Liver (tissue), 8 donors: ENCODE measurements at regions not wholly inside any gene's neighbourhood (a gene's known extent, or its start where the extent isn't known, plus 50 kb on each side); places are given as distances from the start of the nearest gene placed in this dataset.

Source experiments
- DNase-seq: peaks from one replicate; pipeline ENCODE4 v3.0.0-alpha.2; 2017; ENCODE audit warnings: low spot score
- H3K27ac ChIP-seq, 2 donors: one replicate each; pipeline ENCODE4 v1.7.0; 2013; ENCODE audit warnings: inconsistent platforms in 2 of 2, low read length in 2 of 2, control low read depth in 1 of 2, low read depth in 1 of 2, mild to moderate bottlenecking in 1 of 2
- H3K27me3 ChIP-seq, 4 donors: one replicate each; pipeline versions ENCODE4 v1.6.1 to v1.7.0; 2013; ENCODE audit warnings: low read length in 3 of 4, inconsistent platforms in 1 of 4, mild to moderate bottlenecking in 1 of 4, moderate library complexity in 1 of 4; ENCODE audit not compliant: control insufficient read depth in 4 of 4, insufficient read depth in 4 of 4
- H3K36me3 ChIP-seq, 4 donors: one replicate each; pipeline versions ENCODE4 v1.6.1 to v1.7.0; 2013; ENCODE audit warnings: low read length in 3 of 4, mild to moderate bottlenecking in 3 of 4, low read depth in 1 of 4, moderate library complexity in 1 of 4; ENCODE audit not compliant: control insufficient read depth in 4 of 4, insufficient read depth in 3 of 4
- H3K4me1 ChIP-seq, 4 donors: one replicate each; pipeline versions ENCODE4 v1.6.1 to v1.7.0; 2013; ENCODE audit warnings: low read length in 3 of 4, mild to moderate bottlenecking in 3 of 4, moderate library complexity in 1 of 4; ENCODE audit not compliant: control insufficient read depth in 4 of 4, insufficient read depth in 4 of 4
- H3K4me3 ChIP-seq, 3 donors: one replicate each; pipeline versions ENCODE4 v1.6.1 to v1.7.0; 2013; ENCODE audit warnings: low read length in 3 of 3, control low read depth in 1 of 3, low read depth in 1 of 3, mild to moderate bottlenecking in 1 of 3
- H3K9ac ChIP-seq, 2 donors: one replicate each; pipeline ENCODE4 v1.7.0; 2013; ENCODE audit warnings: low read length in 2 of 2, mild to moderate bottlenecking in 2 of 2, moderate library complexity in 2 of 2, control low read depth in 1 of 2, low read depth in 1 of 2
- H3K9me3 ChIP-seq, 4 donors: one replicate each; pipeline versions ENCODE4 v1.6.1 to v1.7.0; 2013; ENCODE audit warnings: low read length in 3 of 4; ENCODE audit not compliant: control insufficient read depth in 4 of 4
- ATF3 ChIP-seq: IDR thresholded peaks from 2 replicates; pipeline ENCODE4 v1.6.1; 2016; ENCODE audit warnings: antibody characterized with exemption
- CTCF ChIP-seq: fragments of 150-350 bp; IDR thresholded peaks from 2 replicates; pipeline ENCODE4 v1.5.1; 2017; ENCODE audit warnings: improper control_type of control experiment, low read depth, low read length; ENCODE audit not compliant: missing input control
- EGR1 ChIP-seq, 2 donors: IDR thresholded peaks; 2 replicates each; pipeline ENCODE4 v1.6.1; 2016 to 2018; ENCODE audit warnings: antibody characterized with exemption in 2 of 2, low read depth in 2 of 2
- FOXA1 ChIP-seq: IDR thresholded peaks from 2 replicates; pipeline ENCODE4 v1.6.1; 2016; ENCODE audit warnings: antibody characterized with exemption
- FOXA2 ChIP-seq: IDR thresholded peaks from 2 replicates; pipeline ENCODE4 v1.6.1; 2016; ENCODE audit warnings: antibody characterized with exemption
- GABPA ChIP-seq, 2 donors: IDR thresholded peaks in 1 of 2; conservative IDR thresholded peaks in 1 of 2; 2 replicates each; pipeline ENCODE4 v1.6.1; 2016; ENCODE audit warnings: antibody characterized with exemption in 2 of 2, mild to moderate bottlenecking in 1 of 2, moderate library complexity in 1 of 2
- HNF4A ChIP-seq, 2 donors: conservative IDR thresholded peaks; 2 replicates each; pipeline ENCODE4 v1.6.1; 2016; ENCODE audit warnings: antibody characterized with exemption in 2 of 2, mild to moderate bottlenecking in 2 of 2
- JUND ChIP-seq, 2 donors: IDR thresholded peaks; 2 replicates each; pipeline ENCODE4 v1.6.1; 2016; ENCODE audit warnings: antibody characterized with exemption in 2 of 2
- NR2F2 ChIP-seq: IDR thresholded peaks from 2 replicates; pipeline ENCODE4 v1.6.1; 2016; ENCODE audit warnings: antibody characterized with exemption
- RAD21 ChIP-seq, 2 donors: IDR thresholded peaks; 2 replicates each; pipeline ENCODE4 v1.6.1; 2016; ENCODE audit warnings: antibody characterized with exemption in 2 of 2, mild to moderate bottlenecking in 2 of 2
- SP1 ChIP-seq: IDR thresholded peaks from 2 replicates; pipeline ENCODE4 v1.6.1; 2018; ENCODE audit warnings: antibody characterized with exemption, mild to moderate bottlenecking
- TAF1 ChIP-seq: conservative IDR thresholded peaks from 2 replicates; pipeline ENCODE4 v1.6.1; 2016; ENCODE audit warnings: antibody characterized with exemption, mild to moderate bottlenecking
- YY1 ChIP-seq: IDR thresholded peaks from 2 replicates; pipeline ENCODE4 v1.6.1; 2016; ENCODE audit warnings: antibody characterized with exemption, mild to moderate bottlenecking
- WGBS: extraction: QIAGEN DNeasy Blood & Tissue Kit; methylation state at CpG from one replicate; pipeline ENCODE4 v1.1.7; 2013; 5-methylcytosine and 5-hydroxymethylcytosine counted together
- TF ChIP-seq, protein P1 (sequence below): IDR thresholded peaks from 2 replicates; pipeline ENCODE4 v1.6.1; 2016; ENCODE audit warnings: antibody characterized with exemption
- TF ChIP-seq, protein P2 (sequence below): IDR thresholded peaks from 2 replicates; pipeline ENCODE4 v1.6.1; 2016; ENCODE audit warnings: antibody characterized with exemption
- donor health status: healthy.
- donor health status: healthy.
- donor health status: healthy.
- donor health status: healthy.
- donor health status: healthy.

- Histone ChIP-seq H3K9ac (no peak overlapping the region), H3K4me1 (peaks cover 0 to 11% (median 4%) of the 10 kb centered on the region in 4 donors), H3K27me3 (no peaks in the 10 kb centered on the region), H3K27ac (no peak overlapping the region), H3K36me3 (no peaks in the 10 kb centered on the region), H3K4me3 (no peak overlapping the region), H3K9me3 (no peaks in the 10 kb centered on the region)
- no peak for TF ChIP-seq YY1
- TF ChIP-seq, protein P1, sequence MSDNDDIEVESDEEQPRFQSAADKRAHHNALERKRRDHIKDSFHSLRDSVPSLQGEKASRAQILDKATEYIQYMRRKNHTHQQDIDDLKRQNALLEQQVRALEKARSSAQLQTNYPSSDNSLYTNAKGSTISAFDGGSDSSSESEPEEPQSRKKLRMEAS = no peak
- TF ChIP-seq, protein P2, sequence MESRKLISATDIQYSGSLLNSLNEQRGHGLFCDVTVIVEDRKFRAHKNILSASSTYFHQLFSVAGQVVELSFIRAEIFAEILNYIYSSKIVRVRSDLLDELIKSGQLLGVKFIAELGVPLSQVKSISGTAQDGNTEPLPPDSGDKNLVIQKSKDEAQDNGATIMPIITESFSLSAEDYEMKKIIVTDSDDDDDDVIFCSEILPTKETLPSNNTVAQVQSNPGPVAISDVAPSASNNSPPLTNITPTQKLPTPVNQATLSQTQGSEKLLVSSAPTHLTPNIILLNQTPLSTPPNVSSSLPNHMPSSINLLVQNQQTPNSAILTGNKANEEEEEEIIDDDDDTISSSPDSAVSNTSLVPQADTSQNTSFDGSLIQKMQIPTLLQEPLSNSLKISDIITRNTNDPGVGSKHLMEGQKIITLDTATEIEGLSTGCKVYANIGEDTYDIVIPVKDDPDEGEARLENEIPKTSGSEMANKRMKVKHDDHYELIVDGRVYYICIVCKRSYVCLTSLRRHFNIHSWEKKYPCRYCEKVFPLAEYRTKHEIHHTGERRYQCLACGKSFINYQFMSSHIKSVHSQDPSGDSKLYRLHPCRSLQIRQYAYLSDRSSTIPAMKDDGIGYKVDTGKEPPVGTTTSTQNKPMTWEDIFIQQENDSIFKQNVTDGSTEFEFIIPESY = no peak
- TF ChIP-seq GABPA (IDR thresholded peaks at IDR 0.05 in 1 of 2, conservative IDR thresholded peaks at IDR 0.05 in 1 of 2) = no peak
- TF ChIP-seq SP1 = no peak
- TF ChIP-seq FOXA1 = no peak
- no peak for TF ChIP-seq TAF1
- no peak for TF ChIP-seq FOXA2
- DNase-seq = no peak
- WGBS = 91% methylated on average over 7 of the region's 7 CpGs
These were observed 277.4 kb upstream of the SESN3 start for GRCh38 chr11:95508219-95508890.

GRCh38 chr11:95507794-95508193 lies 276.8 kb upstream of the SESN3 start:
- no peaks in the 10 kb centered on the region for H3K27me3 ChIP-seq
- 76% methylated on average over 3 of the region's 3 CpGs for WGBS
- H3K27ac ChIP-seq = no peak overlapping the region
- TF ChIP-seq RAD21 (IDR thresholded peaks at IDR 0.05) (peak in 1 of 2 donors; percentile 25), EGR1 (IDR thresholded peaks at IDR 0.05; ENCODE audit: low read depth in 2 of 2) (no peak), YY1 (no peak), SP1 (no peak)
- no peak for DNase-seq
- no peak overlapping the region for H3K9ac ChIP-seq
- H3K4me1 ChIP-seq = peaks cover 0 to 6% (median 1%) of the 10 kb centered on the region in 4 donors
- no peaks in the 10 kb centered on the region for H3K36me3 ChIP-seq
- no peak overlapping the region for H3K4me3 ChIP-seq
- H3K9me3 ChIP-seq = no peaks in the 10 kb centered on the region

DNA sequence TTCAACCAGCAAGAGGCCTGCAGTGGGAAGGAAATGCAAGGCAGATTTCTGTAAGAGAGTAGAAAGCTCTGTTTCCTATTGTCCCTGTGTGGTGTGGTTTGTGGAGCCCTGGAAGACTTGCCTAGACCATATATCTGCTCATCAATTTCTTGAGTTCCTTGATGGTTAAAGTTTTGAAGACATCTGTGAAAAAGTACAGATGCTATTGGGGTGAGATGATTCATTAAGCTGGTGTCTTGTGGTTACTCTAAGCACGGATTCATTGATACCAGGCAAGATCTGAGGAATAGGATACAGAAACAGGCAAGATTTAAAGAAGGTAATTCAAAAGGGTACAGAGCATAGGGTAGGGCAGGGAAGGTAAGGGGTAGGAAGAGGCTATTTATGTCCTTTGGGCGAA lies 275.8 kb upstream of the SESN3 start:
- Histone ChIP-seq H3K9me3 (no peaks in the 10 kb centered on the region), H3K4me3 (no peak overlapping the region), H3K36me3 (no peaks in the 10 kb centered on the region), H3K27ac (no peak overlapping the region), H3K27me3 (no peaks in the 10 kb centered on the region), H3K4me1 (no peaks in the 10 kb centered on the region), H3K9ac (no peak overlapping the region)
- 94% methylated on average over 2 of the region's 2 CpGs for WGBS
- TF ChIP-seq, protein P1 = no peak
- no peak for TF ChIP-seq ATF3
- no peak for TF ChIP-seq CTCF
- no peak for TF ChIP-seq RAD21 (IDR thresholded peaks at IDR 0.05)
- TF ChIP-seq, protein P2 = no peak
- no peak for TF ChIP-seq EGR1 (IDR thresholded peaks at IDR 0.05; ENCODE audit: low read depth in 2 of 2)
- no peak for TF ChIP-seq YY1
- no peak for TF ChIP-seq HNF4A (conservative IDR thresholded peaks at IDR 0.05)
- no peak for TF ChIP-seq GABPA (IDR thresholded peaks at IDR 0.05 in 1 of 2, conservative IDR thresholded peaks at IDR 0.05 in 1 of 2)
- TF ChIP-seq NR2F2 = no peak
- TF ChIP-seq FOXA1 = no peak
- no peak for TF ChIP-seq FOXA2
- TF ChIP-seq JUND (IDR thresholded peaks at IDR 0.05) = no peak
- TF ChIP-seq SP1 = no peak
- no peak for TF ChIP-seq TAF1
- no peak for DNase-seq
